HG03558 (cell line): ENCODE measurements at regions not wholly inside any gene's neighbourhood (a gene's known extent, or its start where the extent isn't known, plus 50 kb on each side); places are given as distances from the start of the nearest gene placed in this dataset.

Experiments
- ATAC-seq: cut with Tn5 transposase; IDR thresholded peaks from one replicate; pipeline ENCODE4 v1.9.1; 2021; ENCODE audit warnings: moderate number of reproducible peaks; ENCODE audit not compliant: unreplicated experiment; ENCODE audit errors: extremely low read depth

DNA sequence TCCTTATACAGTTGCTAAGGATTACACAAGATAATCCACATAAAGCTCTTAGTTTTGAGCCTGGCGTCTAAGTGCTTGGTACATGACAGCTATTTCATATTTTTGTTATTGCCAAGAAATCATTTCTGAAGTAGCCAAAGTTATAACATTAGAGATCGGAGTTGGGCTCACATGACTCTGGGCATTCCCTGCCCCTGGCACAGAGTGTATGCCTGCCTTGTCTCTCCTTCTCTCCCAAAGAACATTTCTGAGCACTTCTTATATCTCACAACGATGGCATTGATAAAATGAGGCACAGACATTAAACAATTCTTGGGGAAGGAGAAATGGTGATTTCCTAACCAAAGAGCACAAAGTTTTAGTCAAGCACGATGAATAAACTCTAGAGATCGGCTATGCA, 87.7 kb upstream of the DDX18 start:
- ATAC-seq: no peak

DNA sequence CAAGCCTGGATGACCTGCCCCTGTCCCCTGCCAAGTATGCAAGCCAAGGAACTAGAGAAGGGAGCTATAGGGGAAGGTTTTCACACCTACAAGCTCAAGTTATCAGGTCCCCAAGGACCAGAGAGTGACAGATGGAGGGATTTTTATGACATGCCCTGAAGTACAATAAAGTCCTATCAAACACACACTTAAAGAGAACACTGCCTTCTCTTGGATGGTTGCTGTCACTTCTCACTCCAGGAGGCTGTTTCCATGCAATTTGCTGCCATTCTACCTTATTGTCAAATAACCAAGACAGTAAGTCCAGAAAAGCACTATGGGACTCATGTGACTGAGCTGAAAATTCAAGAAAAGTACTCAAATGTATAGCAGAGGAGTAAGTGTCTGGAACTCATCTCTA, 76.6 kb upstream of the DDX18 start:
- ATAC-seq: no peak

DNA sequence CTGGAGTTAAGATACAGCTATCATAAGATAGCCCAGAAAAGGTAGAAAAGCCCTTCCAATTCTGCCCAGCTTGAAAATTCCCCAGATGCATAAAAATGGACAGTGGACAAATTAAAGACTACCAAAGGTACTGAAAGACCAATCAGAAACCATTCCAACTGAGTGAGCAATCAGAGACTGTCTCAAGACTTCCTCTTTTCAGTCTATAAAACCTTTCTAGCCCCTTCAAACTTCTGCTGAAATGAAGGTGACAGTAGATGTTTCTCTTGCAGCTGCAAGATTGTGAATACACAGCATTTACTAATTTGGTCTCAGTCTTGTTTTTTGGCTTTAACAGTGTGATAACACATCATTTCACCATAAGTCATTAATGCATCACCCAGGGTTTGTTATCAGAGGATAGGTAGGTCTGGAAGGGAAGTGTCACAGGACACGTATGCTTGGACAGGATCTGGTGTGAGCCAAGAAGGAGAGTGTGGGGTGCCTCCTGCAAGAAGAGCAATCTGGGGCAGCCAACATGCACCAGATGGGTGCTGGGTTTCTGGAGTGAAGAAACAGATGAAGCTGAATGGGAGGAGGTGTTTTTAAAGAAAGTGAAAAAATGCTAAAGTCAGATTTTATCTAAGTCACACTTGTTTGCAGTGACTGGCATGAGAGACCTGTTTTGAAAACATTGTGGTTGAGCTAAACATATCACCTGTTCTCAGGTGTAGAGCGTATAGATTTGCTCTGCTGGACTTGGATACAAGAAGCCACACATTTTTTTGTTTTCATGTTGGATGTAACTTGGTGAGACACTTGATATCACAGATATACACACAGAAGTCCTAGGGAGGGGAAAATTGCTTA, 75.3 kb upstream of the DDX18 start:
- ATAC-seq: no peak

DNA sequence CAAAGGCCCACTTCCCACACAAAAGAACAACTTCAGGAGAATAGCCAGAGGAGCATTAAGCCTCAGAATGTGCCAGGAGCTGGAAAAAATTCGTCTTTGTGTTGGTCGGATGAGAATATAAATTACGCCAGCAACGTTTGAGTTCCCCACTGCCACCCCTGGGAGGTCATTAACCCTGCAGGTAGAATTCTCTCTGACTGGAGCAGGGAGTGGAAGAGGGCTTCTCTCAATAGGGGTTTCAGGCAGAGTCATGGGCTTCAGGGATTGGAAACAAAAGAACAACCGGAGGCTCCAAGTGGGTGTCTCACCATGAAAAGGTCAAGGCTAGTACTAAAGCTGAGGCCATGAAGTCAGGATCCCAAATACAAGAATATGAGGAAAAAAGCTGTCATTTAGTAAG, 69.0 kb upstream of the DDX18 start:
- ATAC-seq: no peak

GRCh38 chr2:117755768-117756167, 58.7 kb upstream of the DDX18 start:
- no peak for ATAC-seq

GRCh38 chr2:117760916-117761315, 53.6 kb upstream of the DDX18 start:
- no peak for ATAC-seq

- ATAC-seq: no peak
These were observed 52.0 kb upstream of the DDX18 start for GRCh38 chr2:117762454-117762853.

DNA sequence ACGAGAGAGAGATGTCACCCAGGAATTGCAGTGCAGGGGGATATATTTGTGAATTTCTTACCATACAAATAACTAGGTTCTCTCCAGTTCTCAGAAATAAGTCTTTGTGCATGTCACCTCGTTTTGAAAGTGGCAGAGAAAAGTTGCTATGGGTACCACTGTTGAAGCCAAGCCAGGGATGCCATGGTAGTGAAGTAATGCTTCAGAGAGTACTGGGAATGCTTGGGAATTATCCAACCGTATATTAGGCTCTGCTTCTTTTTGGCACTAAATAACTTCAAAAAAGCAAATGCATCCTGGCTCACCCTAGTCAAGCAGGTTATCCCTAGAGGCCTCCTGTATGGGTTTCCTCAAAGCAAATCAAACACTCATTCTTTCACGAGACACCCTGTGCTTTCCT, 50.7 kb upstream of the DDX18 start:
- no peak for ATAC-seq
